OCI-LY3 (cell line): ENCODE measurements at regions not wholly inside any gene's neighbourhood (a gene's known extent, or its start where the extent isn't known, plus 50 kb on each side); places are given as distances from the start of the nearest gene placed in this dataset.

Experiments used
- EZH2phosphoT487 ChIP-seq: fragments of 200-600 bp; shearing (Covaris generic); IDR thresholded peaks from 2 replicates; pipeline ENCODE4 v1.6.1; 2018; ENCODE audit warnings: antibody characterized with exemption, mixed run types, low read depth
- TF ChIP-seq, protein P1 (sequence below): fragments of 200-600, 300-600 bp; sonication (generic); IDR thresholded peaks from 2 replicates; pipeline ENCODE4 v1.5.1; 2014; ENCODE audit warnings: antibody characterized with exemption, low read length, low read depth

DNA sequence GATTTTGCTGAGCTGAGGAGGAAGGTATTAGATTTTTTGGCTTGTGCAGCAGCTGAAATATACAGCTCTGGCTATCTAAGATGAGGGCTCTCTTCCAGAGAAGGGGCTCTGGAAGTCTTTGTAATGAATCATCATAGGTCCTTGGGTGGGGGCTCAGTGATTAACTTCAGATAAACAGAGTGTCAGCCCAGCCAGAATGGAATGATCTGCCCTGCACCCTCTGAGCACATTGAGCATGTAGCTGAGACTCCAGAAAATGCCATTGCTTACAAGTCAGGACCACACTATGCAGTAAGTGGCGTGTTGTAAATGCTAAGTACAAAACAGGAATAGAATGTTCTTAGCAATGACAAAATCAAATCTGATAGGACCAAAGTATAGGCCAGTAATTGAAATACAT lies 836.0 kb downstream of the PDHA2 start:
- TF ChIP-seq, protein P1, sequence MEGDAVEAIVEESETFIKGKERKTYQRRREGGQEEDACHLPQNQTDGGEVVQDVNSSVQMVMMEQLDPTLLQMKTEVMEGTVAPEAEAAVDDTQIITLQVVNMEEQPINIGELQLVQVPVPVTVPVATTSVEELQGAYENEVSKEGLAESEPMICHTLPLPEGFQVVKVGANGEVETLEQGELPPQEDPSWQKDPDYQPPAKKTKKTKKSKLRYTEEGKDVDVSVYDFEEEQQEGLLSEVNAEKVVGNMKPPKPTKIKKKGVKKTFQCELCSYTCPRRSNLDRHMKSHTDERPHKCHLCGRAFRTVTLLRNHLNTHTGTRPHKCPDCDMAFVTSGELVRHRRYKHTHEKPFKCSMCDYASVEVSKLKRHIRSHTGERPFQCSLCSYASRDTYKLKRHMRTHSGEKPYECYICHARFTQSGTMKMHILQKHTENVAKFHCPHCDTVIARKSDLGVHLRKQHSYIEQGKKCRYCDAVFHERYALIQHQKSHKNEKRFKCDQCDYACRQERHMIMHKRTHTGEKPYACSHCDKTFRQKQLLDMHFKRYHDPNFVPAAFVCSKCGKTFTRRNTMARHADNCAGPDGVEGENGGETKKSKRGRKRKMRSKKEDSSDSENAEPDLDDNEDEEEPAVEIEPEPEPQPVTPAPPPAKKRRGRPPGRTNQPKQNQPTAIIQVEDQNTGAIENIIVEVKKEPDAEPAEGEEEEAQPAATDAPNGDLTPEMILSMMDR: no peak
- TF ChIP-seq EZH2phosphoT487: no peak
